SK-N-SH treated with all-trans-retinoic acid at 6 μM for 48 hours (cell line): ENCODE measurements at regions not wholly inside any gene's neighbourhood (a gene's known extent, or its start where the extent isn't known, plus 50 kb on each side); places are given as distances from the start of the nearest gene placed in this dataset.

Experiments
- ATAC-seq: fragments of 200-7000 bp; cut with Tn5 transposase; 3 replicates; pipeline ENCODE4 v1.9.1; 2020; ENCODE audit warnings: mild to moderate bottlenecking, moderate library complexity
- ARNTL ChIP-seq: fragments of 450-650 bp; formaldehyde crosslinking; IDR thresholded peaks from 2 replicates; pipeline ENCODE4 v1.5.0; 2020; ENCODE audit warnings: low read depth, mild to moderate bottlenecking, moderate library complexity, borderline replicate concordance
- BACH2 ChIP-seq: fragments of 250-450 bp; sonication (Bioruptor Pico); IDR thresholded peaks from 2 replicates; pipeline ENCODE4 v1.9.0; 2021; ENCODE audit warnings: mild to moderate bottlenecking, borderline replicate concordance
- CREB5 ChIP-seq: fragments of 250-450 bp; sonication (Bioruptor Pico); IDR thresholded peaks from 2 replicates; pipeline ENCODE4 v1.5.1; 2020; ENCODE audit warnings: low read depth, mild to moderate bottlenecking, moderate library complexity
- CSDC2 ChIP-seq: fragments of 250-450 bp; sonication (Bioruptor Pico); IDR thresholded peaks from 2 replicates; pipeline ENCODE4 v1.5.0; 2020; ENCODE audit warnings: mild to moderate bottlenecking, moderate library complexity
- CSRNP3 ChIP-seq: fragments of 250-450 bp; sonication (Bioruptor Pico); IDR thresholded peaks from 2 replicates; pipeline ENCODE4 v1.5.1; 2021; ENCODE audit warnings: mild to moderate bottlenecking, moderate library complexity
- ESRRG ChIP-seq: fragments of 250-450 bp; sonication (Bioruptor Pico); IDR thresholded peaks from 2 replicates; pipeline ENCODE4 v1.6.1; 2021; ENCODE audit warnings: mild to moderate bottlenecking
- GLIS3 ChIP-seq: fragments of 250-450 bp; sonication (Bioruptor Pico); IDR thresholded peaks from 2 replicates; pipeline ENCODE4 v1.5.0; 2020; ENCODE audit warnings: mild to moderate bottlenecking, moderate library complexity
- ISL1 ChIP-seq: fragments of 250-450 bp; sonication (Bioruptor Pico); IDR thresholded peaks from 2 replicates; pipeline ENCODE4 v2.1.2; 2022; ENCODE audit warnings: mild to moderate bottlenecking, moderate library complexity
- PATZ1 ChIP-seq: fragments of 250-450 bp; sonication (Bioruptor Pico); IDR thresholded peaks from 2 replicates; pipeline ENCODE4 v1.8.0; 2020; ENCODE audit warnings: mild to moderate bottlenecking, moderate library complexity, borderline replicate concordance
- PPARA ChIP-seq: fragments of 250-450 bp; sonication (Bioruptor Pico); IDR thresholded peaks from 2 replicates; pipeline ENCODE4 v1.5.0; 2020; ENCODE audit warnings: mild to moderate bottlenecking, borderline replicate concordance
- RARB ChIP-seq: fragments of 250-450 bp; sonication (Bioruptor Pico); IDR thresholded peaks from 2 replicates; pipeline ENCODE4 v1.8.0; 2021; ENCODE audit warnings: mild to moderate bottlenecking, moderate library complexity
- TOX ChIP-seq: fragments of 250-450 bp; sonication (Bioruptor Pico); IDR thresholded peaks from 2 replicates; pipeline ENCODE4 v1.8.0; 2021; ENCODE audit warnings: mild to moderate bottlenecking, moderate library complexity, borderline replicate concordance
- TSHZ2 ChIP-seq: fragments of 250-450 bp; sonication (Bioruptor Pico); IDR thresholded peaks from 2 replicates; pipeline ENCODE4 v1.5.0; 2020; ENCODE audit warnings: mild to moderate bottlenecking, moderate library complexity
- ZC3H10 ChIP-seq: fragments of 250-450 bp; sonication (Bioruptor Pico); IDR thresholded peaks from 2 replicates; pipeline ENCODE4 v1.5.1; 2021; ENCODE audit warnings: mild to moderate bottlenecking, moderate library complexity
- ZFP3 ChIP-seq: fragments of 250-450 bp; sonication (Bioruptor Pico); IDR thresholded peaks from 2 replicates; pipeline ENCODE4 v1.5.0; 2020; ENCODE audit warnings: mild to moderate bottlenecking, moderate library complexity
- ZFP30 ChIP-seq: fragments of 450-650 bp; formaldehyde crosslinking; IDR thresholded peaks from 2 replicates; pipeline ENCODE4 v1.5.0; 2022; ENCODE audit warnings: mild to moderate bottlenecking, moderate library complexity
- ZNF565 ChIP-seq: fragments of 450-650 bp; formaldehyde crosslinking; conservative IDR thresholded peaks from 2 replicates; pipeline ENCODE4 v1.5.0; 2020; ENCODE audit warnings: low read depth, mild to moderate bottlenecking, moderate library complexity
- ZNF70 ChIP-seq: fragments of 450-650 bp; formaldehyde crosslinking; IDR thresholded peaks from 2 replicates; pipeline ENCODE4 v1.5.0; 2020; ENCODE audit warnings: mild to moderate bottlenecking, moderate library complexity
- ZNF8 ChIP-seq: fragments of 450-650 bp; formaldehyde crosslinking; IDR thresholded peaks from 2 replicates; pipeline ENCODE4 v1.5.0; 2020; ENCODE audit warnings: mild to moderate bottlenecking, moderate library complexity

- ATAC-seq: no peak
- TF ChIP-seq CSDC2 (CRISPR knock-in tag): no peak
- no peak for TF ChIP-seq ARNTL (CRISPR knock-in tag)
- TF ChIP-seq TSHZ2 (CRISPR knock-in tag): no peak
- TF ChIP-seq RARB (CRISPR knock-in tag): no peak
- no peak for TF ChIP-seq ZNF8 (CRISPR knock-in tag)
- no peak for TF ChIP-seq PPARA (CRISPR knock-in tag)
- no peak for TF ChIP-seq ISL1 (CRISPR knock-in tag)
These were observed 136.6 kb upstream of the DAB2 start for GRCh38 chr5:39561421-39561820.

GRCh38 chr5:39560726-39561125, 135.9 kb upstream of the DAB2 start:
- TF ChIP-seq ZNF70 (CRISPR knock-in tag) (no peak), ZFP30 (CRISPR knock-in tag) (no peak), TOX (CRISPR knock-in tag) (no peak), GLIS3 (CRISPR knock-in tag) (no peak)
- no peak for ATAC-seq

- ATAC-seq: no peak
- TF ChIP-seq ARNTL (CRISPR knock-in tag) (no peak), RARB (CRISPR knock-in tag) (no peak), ZC3H10 (CRISPR knock-in tag) (no peak), CSDC2 (CRISPR knock-in tag) (no peak), BACH2 (no peak), ZNF565 (CRISPR knock-in tag) (no peak), CREB5 (no peak), ZFP3 (CRISPR knock-in tag) (no peak), PATZ1 (CRISPR knock-in tag) (no peak), TOX (CRISPR knock-in tag) (no peak)
These were observed 135.1 kb upstream of the DAB2 start for GRCh38 chr5:39559923-39560322.

GRCh38 chr5:39558541-39558940, 133.8 kb upstream of the DAB2 start:
- no peak for ATAC-seq

More at GRCh38 chr5:39558541-39558940, 133.8 kb upstream of the DAB2 start:
- TF ChIP-seq PPARA (CRISPR knock-in tag) (no peak), RARB (CRISPR knock-in tag) (no peak), ZNF70 (CRISPR knock-in tag) (no peak), TSHZ2 (CRISPR knock-in tag) (no peak), ZNF8 (CRISPR knock-in tag) (no peak), ESRRG (CRISPR knock-in tag) (no peak), TOX (CRISPR knock-in tag) (no peak), CSRNP3 (CRISPR knock-in tag) (no peak), BACH2 (no peak), PATZ1 (CRISPR knock-in tag) (no peak)
